ENCODE measurements at regions not wholly inside any gene's neighbourhood (a gene's known extent, or its start where the extent isn't known, plus 50 kb on each side); places are given as distances from the start of the nearest gene placed in this dataset.

DNA sequence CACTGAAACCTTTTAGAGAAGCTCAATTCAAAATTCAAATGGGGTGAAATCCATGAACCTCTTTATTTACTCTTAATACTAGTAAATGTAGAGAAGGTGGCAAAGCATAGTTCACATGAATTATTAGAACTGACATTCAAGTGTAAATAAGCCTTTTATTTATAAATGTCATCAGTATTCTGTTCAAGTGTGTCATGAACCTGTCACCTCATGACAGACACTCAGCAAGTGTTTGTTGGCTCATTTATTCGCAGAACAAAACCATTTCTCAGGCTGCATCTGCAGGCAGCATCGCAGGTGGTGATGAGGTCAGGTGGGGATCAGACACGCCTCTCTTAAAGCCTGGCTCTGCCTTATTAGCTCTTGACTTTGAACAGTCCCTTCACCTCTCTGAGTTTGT lies 116.6 kb downstream of the SETD4 start:
- no peak for TF ChIP-seq EP300 (IDR thresholded peaks at IDR 0.05; ENCODE audit: borderline replicate concordance)
- TF ChIP-seq, protein P1, sequence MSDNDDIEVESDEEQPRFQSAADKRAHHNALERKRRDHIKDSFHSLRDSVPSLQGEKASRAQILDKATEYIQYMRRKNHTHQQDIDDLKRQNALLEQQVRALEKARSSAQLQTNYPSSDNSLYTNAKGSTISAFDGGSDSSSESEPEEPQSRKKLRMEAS (IDR thresholded peaks at IDR 0.05), result no peak
- TF ChIP-seq TAF1 (IDR thresholded peaks at IDR 0.05; ENCODE audit: low read depth), result no peak
- TF ChIP-seq CREB1 (IDR thresholded peaks at IDR 0.05; ENCODE audit: low read depth), result no peak
- no peak for TF ChIP-seq CEBPB (IDR thresholded peaks at IDR 0.05)
- TF ChIP-seq, protein P2, sequence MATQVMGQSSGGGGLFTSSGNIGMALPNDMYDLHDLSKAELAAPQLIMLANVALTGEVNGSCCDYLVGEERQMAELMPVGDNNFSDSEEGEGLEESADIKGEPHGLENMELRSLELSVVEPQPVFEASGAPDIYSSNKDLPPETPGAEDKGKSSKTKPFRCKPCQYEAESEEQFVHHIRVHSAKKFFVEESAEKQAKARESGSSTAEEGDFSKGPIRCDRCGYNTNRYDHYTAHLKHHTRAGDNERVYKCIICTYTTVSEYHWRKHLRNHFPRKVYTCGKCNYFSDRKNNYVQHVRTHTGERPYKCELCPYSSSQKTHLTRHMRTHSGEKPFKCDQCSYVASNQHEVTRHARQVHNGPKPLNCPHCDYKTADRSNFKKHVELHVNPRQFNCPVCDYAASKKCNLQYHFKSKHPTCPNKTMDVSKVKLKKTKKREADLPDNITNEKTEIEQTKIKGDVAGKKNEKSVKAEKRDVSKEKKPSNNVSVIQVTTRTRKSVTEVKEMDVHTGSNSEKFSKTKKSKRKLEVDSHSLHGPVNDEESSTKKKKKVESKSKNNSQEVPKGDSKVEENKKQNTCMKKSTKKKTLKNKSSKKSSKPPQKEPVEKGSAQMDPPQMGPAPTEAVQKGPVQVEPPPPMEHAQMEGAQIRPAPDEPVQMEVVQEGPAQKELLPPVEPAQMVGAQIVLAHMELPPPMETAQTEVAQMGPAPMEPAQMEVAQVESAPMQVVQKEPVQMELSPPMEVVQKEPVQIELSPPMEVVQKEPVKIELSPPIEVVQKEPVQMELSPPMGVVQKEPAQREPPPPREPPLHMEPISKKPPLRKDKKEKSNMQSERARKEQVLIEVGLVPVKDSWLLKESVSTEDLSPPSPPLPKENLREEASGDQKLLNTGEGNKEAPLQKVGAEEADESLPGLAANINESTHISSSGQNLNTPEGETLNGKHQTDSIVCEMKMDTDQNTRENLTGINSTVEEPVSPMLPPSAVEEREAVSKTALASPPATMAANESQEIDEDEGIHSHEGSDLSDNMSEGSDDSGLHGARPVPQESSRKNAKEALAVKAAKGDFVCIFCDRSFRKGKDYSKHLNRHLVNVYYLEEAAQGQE (IDR thresholded peaks at IDR 0.05; ENCODE audit: low read depth), result no peak
- no peak for TF ChIP-seq RAD21 (IDR thresholded peaks at IDR 0.05; ENCODE audit: low read depth)
- no peak for TF ChIP-seq ZBTB7A (IDR thresholded peaks at IDR 0.05; ENCODE audit: low read depth)
- no peak for TF ChIP-seq FOXM1 (IDR thresholded peaks at IDR 0.05; ENCODE audit: borderline replicate concordance, low read depth)
- no peak for TF ChIP-seq YY1 (IDR thresholded peaks at IDR 0.05; ENCODE audit: low read depth)
- no peak for TF ChIP-seq TEAD4 (IDR thresholded peaks at IDR 0.05)
- no peak for TF ChIP-seq EGR1 (IDR thresholded peaks at IDR 0.05)
- TF ChIP-seq NFIC (IDR thresholded peaks at IDR 0.05), result no peak

Data from Ishikawa (cell line).